ENCODE measurements at regions not wholly inside any gene's neighbourhood (a gene's known extent, or its start where the extent isn't known, plus 50 kb on each side); places are given as distances from the start of the nearest gene placed in this dataset.

DNA sequence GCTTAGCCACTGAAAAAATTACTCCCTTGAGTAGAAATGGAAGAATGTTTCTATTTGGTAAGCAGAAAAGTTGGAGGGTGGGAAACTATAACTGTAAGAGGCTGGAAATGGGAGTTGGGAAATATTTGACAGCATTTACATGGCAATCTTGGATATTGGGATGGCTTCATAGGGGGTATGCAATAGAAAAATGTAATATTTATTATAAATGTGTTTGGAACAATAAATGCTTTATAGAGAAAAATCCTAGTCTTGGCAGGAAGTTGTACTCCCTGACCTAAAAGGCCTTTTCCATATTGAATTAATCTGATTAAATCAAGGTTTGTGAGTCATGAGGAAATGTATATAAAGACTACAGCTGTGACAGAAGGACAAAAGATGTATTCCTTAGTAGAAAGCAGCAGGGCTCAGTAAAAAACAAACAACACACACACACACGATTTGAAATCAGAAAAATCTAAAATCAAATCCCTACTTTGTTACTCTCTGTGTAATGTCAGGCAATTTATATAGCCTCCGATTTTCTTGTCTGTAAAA is 272.3 kb downstream of the CD109 start:
- WGBS (ENCODE audit: insufficient coverage) = no CpG with 5 or more reads among the region's 2 CpGs
- intact Hi-C loops (cut with micrococcal nuclease) = no loop called here
- Mint-ChIP-seq H3K27me3 (ENCODE audit: low read depth in 2 of 2) (no peaks in the 10 kb centered on the region), H3K9me3 (peaks cover 2 to 4% of the 10 kb centered on the region in 2 donors), H3K4me1 (no peaks in the 10 kb centered on the region), H3K27ac (no peak overlapping the region), H3K4me3 (no peak overlapping the region), H3K36me3 (no peaks in the 10 kb centered on the region)
- DNase-seq (no peak), ATAC-seq (no peak)
- TF ChIP-seq, protein P1, sequence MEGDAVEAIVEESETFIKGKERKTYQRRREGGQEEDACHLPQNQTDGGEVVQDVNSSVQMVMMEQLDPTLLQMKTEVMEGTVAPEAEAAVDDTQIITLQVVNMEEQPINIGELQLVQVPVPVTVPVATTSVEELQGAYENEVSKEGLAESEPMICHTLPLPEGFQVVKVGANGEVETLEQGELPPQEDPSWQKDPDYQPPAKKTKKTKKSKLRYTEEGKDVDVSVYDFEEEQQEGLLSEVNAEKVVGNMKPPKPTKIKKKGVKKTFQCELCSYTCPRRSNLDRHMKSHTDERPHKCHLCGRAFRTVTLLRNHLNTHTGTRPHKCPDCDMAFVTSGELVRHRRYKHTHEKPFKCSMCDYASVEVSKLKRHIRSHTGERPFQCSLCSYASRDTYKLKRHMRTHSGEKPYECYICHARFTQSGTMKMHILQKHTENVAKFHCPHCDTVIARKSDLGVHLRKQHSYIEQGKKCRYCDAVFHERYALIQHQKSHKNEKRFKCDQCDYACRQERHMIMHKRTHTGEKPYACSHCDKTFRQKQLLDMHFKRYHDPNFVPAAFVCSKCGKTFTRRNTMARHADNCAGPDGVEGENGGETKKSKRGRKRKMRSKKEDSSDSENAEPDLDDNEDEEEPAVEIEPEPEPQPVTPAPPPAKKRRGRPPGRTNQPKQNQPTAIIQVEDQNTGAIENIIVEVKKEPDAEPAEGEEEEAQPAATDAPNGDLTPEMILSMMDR (IDR thresholded peaks at IDR 0.05) = no peak
- no peak overlapping the region for H3K27ac ChIP-seq (ENCODE audit: low read length)
- H3K4me3 ChIP-seq (ENCODE audit: low read length) = no peak overlapping the region
- no peaks in the 10 kb centered on the region for H3K4me1 ChIP-seq (ENCODE audit: control insufficient read depth, insufficient read depth, low read length)
- H3K36me3 ChIP-seq (ENCODE audit: control insufficient read depth, insufficient read depth, low read length) = no peaks in the 10 kb centered on the region
- no peaks in the 10 kb centered on the region for H3K9me3 ChIP-seq (ENCODE audit: control insufficient read depth, insufficient read depth, low read length)
- H3K27me3 ChIP-seq (ENCODE audit: control insufficient read depth, insufficient read depth, low read length) = no peaks in the 10 kb centered on the region

DNA sequence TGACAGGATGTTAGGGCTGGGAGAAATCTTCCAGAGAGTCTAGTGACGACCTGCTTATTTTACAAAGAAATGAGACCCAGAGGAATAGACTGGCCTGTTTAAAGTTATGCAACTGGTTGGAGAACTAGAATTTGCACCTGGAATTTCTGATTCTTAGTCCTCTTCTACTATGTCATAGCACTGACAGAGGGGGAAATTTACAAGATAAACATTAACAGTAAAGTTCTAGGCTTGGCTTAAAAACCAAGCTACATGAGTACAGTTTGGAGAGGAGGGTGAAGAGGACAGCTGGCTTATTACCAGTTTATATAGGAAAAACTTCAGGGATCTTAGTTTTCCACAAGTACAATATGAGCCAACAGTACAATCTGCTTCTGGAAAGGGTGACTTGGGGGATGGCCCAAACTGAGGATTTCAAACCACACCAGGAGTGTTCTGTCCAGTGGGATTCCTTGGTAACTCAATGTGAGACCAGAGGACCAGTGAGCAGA is 269.6 kb downstream of the CD109 start:
- Mint-ChIP-seq H3K4me3 (no peak overlapping the region), H3K9me3 (peaks cover 2 to 6% of the 10 kb centered on the region in 2 donors), H3K27ac (no peak overlapping the region), H3K36me3 (no peaks in the 10 kb centered on the region), H3K4me1 (no peaks in the 10 kb centered on the region), H3K27me3 (ENCODE audit: low read depth in 2 of 2) (no peaks in the 10 kb centered on the region)
- TF ChIP-seq, protein P1 (IDR thresholded peaks at IDR 0.05) = no peak
- intact Hi-C loops (cut with micrococcal nuclease) = no loop called here
- H3K27ac ChIP-seq (ENCODE audit: low read length) = no peak overlapping the region
- H3K4me3 ChIP-seq (ENCODE audit: low read length) = no peak overlapping the region
- DNase-seq (no peak), ATAC-seq (no peak)
- no peaks in the 10 kb centered on the region for H3K27me3 ChIP-seq (ENCODE audit: control insufficient read depth, insufficient read depth, low read length)
- no peaks in the 10 kb centered on the region for H3K9me3 ChIP-seq (ENCODE audit: control insufficient read depth, insufficient read depth, low read length)
- WGBS (ENCODE audit: insufficient coverage) = 83% methylated on average over 1 of the region's 1 CpG
- H3K36me3 ChIP-seq (ENCODE audit: control insufficient read depth, insufficient read depth, low read length) = no peaks in the 10 kb centered on the region
- H3K4me1 ChIP-seq (ENCODE audit: control insufficient read depth, insufficient read depth, low read length) = no peaks in the 10 kb centered on the region

DNA sequence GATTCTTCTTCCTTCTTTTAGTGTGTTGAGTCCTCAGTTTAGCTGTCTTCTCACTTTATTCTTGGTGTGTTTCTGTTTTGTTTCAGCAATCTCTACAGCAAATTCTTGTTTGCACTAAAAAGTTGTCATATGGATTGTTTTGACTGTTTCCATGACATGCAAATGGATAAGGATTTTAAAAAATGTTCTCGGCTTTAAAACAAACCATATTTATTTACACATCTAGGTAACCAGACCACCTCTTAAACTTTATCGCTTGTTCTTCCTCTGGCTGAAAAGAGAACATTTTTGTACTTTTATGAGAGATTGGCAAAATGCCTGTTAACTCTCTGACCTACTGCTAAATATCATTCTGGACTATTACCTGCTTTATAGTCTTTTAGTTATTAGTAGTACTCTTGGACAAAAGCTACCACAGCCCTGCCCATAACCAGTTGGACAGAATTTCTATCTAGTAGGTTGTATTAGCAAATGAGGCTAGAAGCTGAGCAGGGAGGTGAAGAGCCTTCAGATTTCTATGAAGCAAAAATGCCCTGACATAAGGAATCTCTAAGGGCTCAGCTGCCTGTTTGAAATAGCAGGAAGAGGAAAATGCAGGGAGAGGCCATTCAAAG is 268.3 kb downstream of the CD109 start:
- H3K36me3 Mint-ChIP-seq = no peaks in the 10 kb centered on the region
- no peaks in the 10 kb centered on the region for H3K36me3 ChIP-seq (ENCODE audit: control insufficient read depth, insufficient read depth, low read length)
- H3K27ac Mint-ChIP-seq = no peak overlapping the region
- no peak overlapping the region for H3K4me3 ChIP-seq (ENCODE audit: low read length)
- no peaks in the 10 kb centered on the region for H3K9me3 ChIP-seq (ENCODE audit: control insufficient read depth, insufficient read depth, low read length)
- peaks cover 2 to 6% of the 10 kb centered on the region in 2 donors for H3K9me3 Mint-ChIP-seq
- TF ChIP-seq, protein P1 (IDR thresholded peaks at IDR 0.05) = no peak
- H3K4me1 ChIP-seq (ENCODE audit: control insufficient read depth, insufficient read depth, low read length) = no peaks in the 10 kb centered on the region
- no peak for DNase-seq
- H3K4me1 Mint-ChIP-seq = no peaks in the 10 kb centered on the region
- no peaks in the 10 kb centered on the region for H3K27me3 Mint-ChIP-seq (ENCODE audit: low read depth in 2 of 2)
- H3K27ac ChIP-seq (ENCODE audit: low read length) = no peak overlapping the region
- intact Hi-C loops (cut with micrococcal nuclease) = no loop called here
- H3K27me3 ChIP-seq (ENCODE audit: control insufficient read depth, insufficient read depth, low read length) = no peaks in the 10 kb centered on the region
- ATAC-seq = no peak
- no peak overlapping the region for H3K4me3 Mint-ChIP-seq
- WGBS (ENCODE audit: insufficient coverage) = no CpG with 5 or more reads among the region's 2 CpGs

DNA sequence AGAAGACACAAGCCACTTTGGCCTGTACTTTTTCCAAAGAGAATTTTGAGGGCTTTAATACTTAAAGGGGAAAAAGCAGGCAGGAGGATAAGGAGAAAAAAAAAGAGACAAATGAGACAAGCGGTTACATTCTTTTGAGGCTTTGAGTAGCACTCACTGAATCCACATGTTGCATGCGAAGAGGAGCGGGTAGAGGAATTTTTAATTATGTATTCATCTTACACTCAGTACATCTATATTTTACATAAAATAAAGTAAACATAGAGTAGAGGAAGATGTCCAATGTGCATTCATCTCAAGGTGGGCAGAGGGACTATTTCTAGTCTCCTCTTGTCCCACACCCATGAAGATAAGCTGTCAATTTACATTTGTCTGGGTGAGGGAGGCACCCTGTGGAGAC is 266.9 kb downstream of the CD109 start:
- DNase-seq = no peak
- 100% methylated on average over 1 of the region's 3 CpGs for WGBS (ENCODE audit: insufficient coverage)
- no peaks in the 10 kb centered on the region for H3K4me1 Mint-ChIP-seq
- H3K4me3 Mint-ChIP-seq = no peak overlapping the region
- no peaks in the 10 kb centered on the region for H3K27me3 Mint-ChIP-seq (ENCODE audit: low read depth in 2 of 2)
- no peak overlapping the region for H3K4me3 ChIP-seq (ENCODE audit: low read length)
- H3K9me3 ChIP-seq (ENCODE audit: control insufficient read depth, insufficient read depth, low read length) = no peaks in the 10 kb centered on the region
- no peak for ATAC-seq
- TF ChIP-seq, protein P1 (IDR thresholded peaks at IDR 0.05) = no peak
- no peaks in the 10 kb centered on the region for H3K36me3 ChIP-seq (ENCODE audit: control insufficient read depth, insufficient read depth, low read length)
- no peaks in the 10 kb centered on the region for H3K4me1 ChIP-seq (ENCODE audit: control insufficient read depth, insufficient read depth, low read length)
- no peak overlapping the region for H3K27ac Mint-ChIP-seq
- intact Hi-C loops (cut with micrococcal nuclease) = no loop called here
- H3K9me3 Mint-ChIP-seq = peaks cover 2 to 6% of the 10 kb centered on the region in 2 donors
- no peaks in the 10 kb centered on the region for H3K36me3 Mint-ChIP-seq
- no peaks in the 10 kb centered on the region for H3K27me3 ChIP-seq (ENCODE audit: control insufficient read depth, insufficient read depth, low read length)
- H3K27ac ChIP-seq (ENCODE audit: low read length) = no peak overlapping the region
